ENCODE measurements at regions not wholly inside any gene's neighbourhood (a gene's known extent, or its start where the extent isn't known, plus 50 kb on each side); places are given as distances from the start of the nearest gene placed in this dataset.

DNA sequence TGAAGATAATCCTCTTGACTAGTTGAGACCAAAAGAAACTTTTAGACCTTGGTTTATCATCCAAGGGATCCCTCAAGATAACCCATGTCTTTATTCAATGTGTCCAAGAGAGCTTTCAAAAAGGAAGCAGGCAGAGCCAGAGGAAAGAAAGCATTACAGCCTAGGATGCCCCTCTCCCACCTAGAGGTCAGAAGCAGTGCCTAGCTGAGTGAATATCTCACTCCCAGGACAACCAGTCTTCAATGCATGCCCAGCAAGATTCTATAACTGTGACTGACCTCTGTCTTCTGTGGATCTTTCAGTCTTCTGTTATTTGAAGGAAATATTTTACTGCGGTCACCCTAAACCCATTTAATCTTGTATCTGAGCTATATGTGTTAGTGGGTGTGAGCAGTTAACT, 537.2 kb upstream of the CPEB2 start:
- H2AFZ ChIP-seq (ENCODE audit: control insufficient read depth, low read length) = no peak overlapping the region
- no peak for FAIRE-seq
- H3K36me3 ChIP-seq (ENCODE audit: control insufficient read depth in 2 of 2, extremely low read depth in 1 of 2, insufficient read depth in 2 of 2, low read length in 2 of 2) = no peaks in the 10 kb centered on the region
- H3K79me2 ChIP-seq (ENCODE audit: control insufficient read depth, insufficient read depth, low read length) = no peaks in the 10 kb centered on the region
- H3K9me3 ChIP-seq (ENCODE audit: control insufficient read depth, low read depth, low read length) = no peaks in the 10 kb centered on the region
- H3K9ac ChIP-seq (ENCODE audit: control insufficient read depth, extremely low read depth, insufficient read depth, low read length) = no peak overlapping the region
- H3K27ac ChIP-seq (ENCODE audit: control insufficient read depth, insufficient read depth, low read length) = no peak overlapping the region
- no peaks in the 10 kb centered on the region for H3K27me3 ChIP-seq (ENCODE audit: control insufficient read depth, extremely low read depth, insufficient read depth, low read length)
- H3K4me2 ChIP-seq (ENCODE audit: control insufficient read depth, extremely low read depth, insufficient read depth, low read depth, low read length) = no peak overlapping the region
- DNase-seq (ENCODE audit: low read depth, low spot score) = no peak
- no peaks in the 10 kb centered on the region for H3K9me1 ChIP-seq (ENCODE audit: control insufficient read depth, extremely low read depth, insufficient read depth, low read length)
- no peaks in the 10 kb centered on the region for H4K20me1 ChIP-seq (ENCODE audit: control insufficient read depth, extremely low read depth, insufficient read depth, low read length)
- no peak overlapping the region for H3K4me3 ChIP-seq (ENCODE audit: control insufficient read depth in 2 of 3, extremely low read depth in 1 of 3, insufficient read depth in 2 of 3, low read depth in 1 of 3, low read length in 3 of 3)
- no peaks in the 10 kb centered on the region for H3K4me1 ChIP-seq (ENCODE audit: control insufficient read depth, extremely low read depth, insufficient read depth, low read length)
- TF ChIP-seq EZH2 (IDR thresholded peaks at IDR 0.05; ENCODE audit: low read length) (no peak), CTCF (optimal IDR thresholded peaks at IDR 0.05 in 1 of 3, IDR thresholded peaks at IDR 0.05 in 1 of 3, conservative IDR thresholded peaks at IDR 0.05 in 1 of 3; ENCODE audit: extremely low read depth in 1 of 3, insufficient read depth in 2 of 3, low read length in 3 of 3) (no peak)
- dilution Hi-C loops (cut with MboI; ENCODE audit: extremely low pct_ligation_motif_present, low sequenced_read_pairs) = no loop called here

- no peaks in the 10 kb centered on the region for H3K36me3 ChIP-seq (ENCODE audit: control insufficient read depth in 2 of 2, extremely low read depth in 1 of 2, insufficient read depth in 2 of 2, low read length in 2 of 2)
- dilution Hi-C loops (cut with MboI; ENCODE audit: extremely low pct_ligation_motif_present, low sequenced_read_pairs) = no loop called here
- no peak overlapping the region for H3K9ac ChIP-seq (ENCODE audit: control insufficient read depth, extremely low read depth, insufficient read depth, low read length)
- no peaks in the 10 kb centered on the region for H3K9me3 ChIP-seq (ENCODE audit: control insufficient read depth, low read depth, low read length)
- TF ChIP-seq EZH2 (IDR thresholded peaks at IDR 0.05; ENCODE audit: low read length) (no peak), CTCF (optimal IDR thresholded peaks at IDR 0.05 in 1 of 3, IDR thresholded peaks at IDR 0.05 in 1 of 3, conservative IDR thresholded peaks at IDR 0.05 in 1 of 3; ENCODE audit: extremely low read depth in 1 of 3, insufficient read depth in 2 of 3, low read length in 3 of 3) (no peak)
- H3K4me2 ChIP-seq (ENCODE audit: control insufficient read depth, extremely low read depth, insufficient read depth, low read depth, low read length) = no peak overlapping the region
- H3K27me3 ChIP-seq (ENCODE audit: control insufficient read depth, extremely low read depth, insufficient read depth, low read length) = no peaks in the 10 kb centered on the region
- no peak for FAIRE-seq
- H2AFZ ChIP-seq (ENCODE audit: control insufficient read depth, low read length) = no peak overlapping the region
- no peaks in the 10 kb centered on the region for H3K4me1 ChIP-seq (ENCODE audit: control insufficient read depth, extremely low read depth, insufficient read depth, low read length)
- H3K9me1 ChIP-seq (ENCODE audit: control insufficient read depth, extremely low read depth, insufficient read depth, low read length) = no peaks in the 10 kb centered on the region
- H3K79me2 ChIP-seq (ENCODE audit: control insufficient read depth, insufficient read depth, low read length) = no peaks in the 10 kb centered on the region
- no peak overlapping the region for H3K4me3 ChIP-seq (ENCODE audit: control insufficient read depth in 2 of 3, extremely low read depth in 1 of 3, insufficient read depth in 2 of 3, low read depth in 1 of 3, low read length in 3 of 3)
- no peak for DNase-seq (ENCODE audit: low read depth, low spot score)
- no peaks in the 10 kb centered on the region for H4K20me1 ChIP-seq (ENCODE audit: control insufficient read depth, extremely low read depth, insufficient read depth, low read length)
- H3K27ac ChIP-seq (ENCODE audit: control insufficient read depth, insufficient read depth, low read length) = no peak overlapping the region
These were observed 536.8 kb upstream of the CPEB2 start for GRCh38 chr4:14465507-14465906.
